SK-N-SH (cell line): ENCODE measurements at regions not wholly inside any gene's neighbourhood (a gene's known extent, or its start where the extent isn't known, plus 50 kb on each side); places are given as distances from the start of the nearest gene placed in this dataset.

Source experiments
- CHD2 ChIP-seq: fragments of 150-350 bp; IDR thresholded peaks from 2 replicates; pipeline ENCODE4 v1.6.1; 2018; ENCODE audit warnings: low read length; ENCODE audit not compliant: partially characterized antibody
- EP300 ChIP-seq, 2 experiments: IDR thresholded peaks; 2 replicates each; pipeline versions ENCODE4 v1.4.0 to v1.6.1; 2012; ENCODE audit warnings: borderline replicate concordance in 1 of 2, low read depth in 1 of 2, low read length in 1 of 2
- NFIC ChIP-seq: IDR thresholded peaks from 2 replicates; pipeline ENCODE4 v1.4.0; 2012; ENCODE audit warnings: borderline replicate concordance
- POLR2AphosphoS5 ChIP-seq: IDR thresholded peaks from 2 replicates; pipeline ENCODE4 v1.6.1; 2012; ENCODE audit warnings: low read depth, low read length
- RAD21 ChIP-seq: IDR thresholded peaks from 2 replicates; pipeline ENCODE4 v1.6.1; 2012; ENCODE audit warnings: mild to moderate bottlenecking, low read length
- TCF12 ChIP-seq: IDR thresholded peaks from 2 replicates; pipeline ENCODE4 v1.4.0; 2012
- YY1 ChIP-seq: IDR thresholded peaks from 2 replicates; pipeline ENCODE4 v1.4.0; 2012; ENCODE audit warnings: low read depth, mild to moderate bottlenecking
- TF ChIP-seq, protein P1 (sequence below): fragments of 200-600 bp; sonication (generic); IDR thresholded peaks from 2 replicates; pipeline ENCODE4 v1.6.1; 2017; ENCODE audit warnings: antibody characterized with exemption, mild to moderate bottlenecking, moderate library complexity
- TF ChIP-seq, protein P2 (sequence below): IDR thresholded peaks from 2 replicates; pipeline ENCODE4 v1.4.0; 2012; ENCODE audit warnings: low read depth
- TF ChIP-seq, protein P3 (sequence below): fragments of 150-350 bp; IDR thresholded peaks from 2 replicates; pipeline ENCODE4 v1.6.1; 2017; ENCODE audit warnings: antibody characterized with exemption, low read length, low read depth, borderline replicate concordance

DNA sequence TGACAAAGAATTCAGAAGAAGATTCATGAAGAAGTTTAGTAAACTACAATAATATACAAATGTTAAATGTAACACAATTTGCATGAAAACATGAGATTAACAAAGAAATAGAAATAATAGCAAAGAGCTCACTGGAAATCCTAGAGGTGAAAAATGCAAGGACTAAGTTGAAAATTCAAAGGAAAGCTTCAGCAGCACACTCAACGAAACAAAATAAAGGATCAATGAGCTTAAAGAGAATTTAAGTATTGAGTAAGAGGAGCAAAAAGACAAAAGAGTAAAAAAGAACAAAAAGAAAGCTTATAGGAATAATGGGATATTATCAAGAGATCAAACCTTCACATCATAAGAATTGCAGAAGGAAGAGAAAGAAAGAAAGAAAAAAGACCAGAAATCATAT is 583.8 kb upstream of the NECTIN3 start:
- TF ChIP-seq, protein P1, sequence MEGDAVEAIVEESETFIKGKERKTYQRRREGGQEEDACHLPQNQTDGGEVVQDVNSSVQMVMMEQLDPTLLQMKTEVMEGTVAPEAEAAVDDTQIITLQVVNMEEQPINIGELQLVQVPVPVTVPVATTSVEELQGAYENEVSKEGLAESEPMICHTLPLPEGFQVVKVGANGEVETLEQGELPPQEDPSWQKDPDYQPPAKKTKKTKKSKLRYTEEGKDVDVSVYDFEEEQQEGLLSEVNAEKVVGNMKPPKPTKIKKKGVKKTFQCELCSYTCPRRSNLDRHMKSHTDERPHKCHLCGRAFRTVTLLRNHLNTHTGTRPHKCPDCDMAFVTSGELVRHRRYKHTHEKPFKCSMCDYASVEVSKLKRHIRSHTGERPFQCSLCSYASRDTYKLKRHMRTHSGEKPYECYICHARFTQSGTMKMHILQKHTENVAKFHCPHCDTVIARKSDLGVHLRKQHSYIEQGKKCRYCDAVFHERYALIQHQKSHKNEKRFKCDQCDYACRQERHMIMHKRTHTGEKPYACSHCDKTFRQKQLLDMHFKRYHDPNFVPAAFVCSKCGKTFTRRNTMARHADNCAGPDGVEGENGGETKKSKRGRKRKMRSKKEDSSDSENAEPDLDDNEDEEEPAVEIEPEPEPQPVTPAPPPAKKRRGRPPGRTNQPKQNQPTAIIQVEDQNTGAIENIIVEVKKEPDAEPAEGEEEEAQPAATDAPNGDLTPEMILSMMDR, result no peak
- TF ChIP-seq, protein P2, sequence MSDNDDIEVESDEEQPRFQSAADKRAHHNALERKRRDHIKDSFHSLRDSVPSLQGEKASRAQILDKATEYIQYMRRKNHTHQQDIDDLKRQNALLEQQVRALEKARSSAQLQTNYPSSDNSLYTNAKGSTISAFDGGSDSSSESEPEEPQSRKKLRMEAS, result no peak
- TF ChIP-seq POLR2AphosphoS5, result no peak
- no peak for TF ChIP-seq TCF12
- TF ChIP-seq RAD21, result no peak
- no peak for TF ChIP-seq EP300 (IDR thresholded peaks at IDR 0.05; ENCODE audit: borderline replicate concordance in 1 of 2, low read depth in 1 of 2, low read length in 1 of 2)
- TF ChIP-seq, protein P3, sequence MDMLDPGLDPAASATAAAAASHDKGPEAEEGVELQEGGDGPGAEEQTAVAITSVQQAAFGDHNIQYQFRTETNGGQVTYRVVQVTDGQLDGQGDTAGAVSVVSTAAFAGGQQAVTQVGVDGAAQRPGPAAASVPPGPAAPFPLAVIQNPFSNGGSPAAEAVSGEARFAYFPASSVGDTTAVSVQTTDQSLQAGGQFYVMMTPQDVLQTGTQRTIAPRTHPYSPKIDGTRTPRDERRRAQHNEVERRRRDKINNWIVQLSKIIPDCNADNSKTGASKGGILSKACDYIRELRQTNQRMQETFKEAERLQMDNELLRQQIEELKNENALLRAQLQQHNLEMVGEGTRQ, result no peak
- no peak for TF ChIP-seq NFIC
- TF ChIP-seq CHD2, result no peak
- TF ChIP-seq YY1, result no peak
